VCaP (cell line): ENCODE measurements at regions not wholly inside any gene's neighbourhood (a gene's known extent, or its start where the extent isn't known, plus 50 kb on each side); places are given as distances from the start of the nearest gene placed in this dataset.

ENCODE experiments used
- H3K27ac ChIP-seq: fragments of 450-650 bp; 2 replicates; pipeline ENCODE4 v1.5.1; 2017
- TF ChIP-seq, protein P1 (sequence below): fragments of 450-650 bp; conservative IDR thresholded peaks from 2 replicates; pipeline ENCODE4 v1.5.1; 2017; ENCODE audit warnings: mild to moderate bottlenecking, moderate library complexity

DNA sequence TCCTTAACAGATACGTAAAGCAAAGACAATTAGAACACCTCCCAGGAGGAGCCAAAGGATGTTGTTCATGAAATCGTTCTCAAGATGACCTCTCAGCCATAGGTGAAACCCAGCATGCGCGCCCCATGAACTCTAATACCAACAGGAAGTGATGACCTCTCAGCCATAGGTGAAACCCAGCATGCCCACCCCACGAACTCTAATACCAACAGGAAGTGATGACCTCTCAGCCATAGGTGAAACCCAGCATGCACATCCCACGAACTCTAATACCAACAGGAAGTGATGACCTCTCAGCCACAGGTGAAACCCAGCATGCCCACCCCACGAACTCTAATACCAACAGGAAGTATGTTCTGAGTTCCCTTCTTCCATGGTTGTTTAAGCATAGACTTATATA, 205.2 kb upstream of the ADARB2 start:
- TF ChIP-seq, protein P1, sequence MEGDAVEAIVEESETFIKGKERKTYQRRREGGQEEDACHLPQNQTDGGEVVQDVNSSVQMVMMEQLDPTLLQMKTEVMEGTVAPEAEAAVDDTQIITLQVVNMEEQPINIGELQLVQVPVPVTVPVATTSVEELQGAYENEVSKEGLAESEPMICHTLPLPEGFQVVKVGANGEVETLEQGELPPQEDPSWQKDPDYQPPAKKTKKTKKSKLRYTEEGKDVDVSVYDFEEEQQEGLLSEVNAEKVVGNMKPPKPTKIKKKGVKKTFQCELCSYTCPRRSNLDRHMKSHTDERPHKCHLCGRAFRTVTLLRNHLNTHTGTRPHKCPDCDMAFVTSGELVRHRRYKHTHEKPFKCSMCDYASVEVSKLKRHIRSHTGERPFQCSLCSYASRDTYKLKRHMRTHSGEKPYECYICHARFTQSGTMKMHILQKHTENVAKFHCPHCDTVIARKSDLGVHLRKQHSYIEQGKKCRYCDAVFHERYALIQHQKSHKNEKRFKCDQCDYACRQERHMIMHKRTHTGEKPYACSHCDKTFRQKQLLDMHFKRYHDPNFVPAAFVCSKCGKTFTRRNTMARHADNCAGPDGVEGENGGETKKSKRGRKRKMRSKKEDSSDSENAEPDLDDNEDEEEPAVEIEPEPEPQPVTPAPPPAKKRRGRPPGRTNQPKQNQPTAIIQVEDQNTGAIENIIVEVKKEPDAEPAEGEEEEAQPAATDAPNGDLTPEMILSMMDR: no peak
- H3K27ac ChIP-seq: no peak overlapping the region

GRCh38 chr10:1939016-1939415, 201.7 kb upstream of the ADARB2 start:
- H3K27ac ChIP-seq: no peak overlapping the region

DNA sequence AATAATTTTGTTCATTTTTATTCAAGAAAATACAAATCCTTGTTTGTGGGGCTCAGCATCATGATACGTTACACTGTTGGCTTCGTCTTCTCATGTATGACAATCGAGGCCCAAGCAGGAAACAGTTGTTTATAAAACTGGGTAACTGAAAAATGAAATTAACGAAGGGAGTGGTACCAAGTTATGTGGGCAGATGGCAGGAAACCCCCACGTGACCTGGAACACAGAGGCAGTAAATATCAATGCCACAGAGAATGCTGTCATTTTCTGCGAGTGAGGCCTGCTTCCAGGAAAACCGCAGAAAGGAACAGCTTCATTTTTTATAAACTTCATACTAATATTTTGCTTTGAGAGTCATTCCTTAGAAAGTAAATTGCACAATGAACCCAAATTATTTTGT, 201.0 kb upstream of the ADARB2 start:
- TF ChIP-seq, protein P1: no peak
- H3K27ac ChIP-seq: no peak overlapping the region

More at GRCh38 chr10:1939016-1939415, 201.7 kb upstream of the ADARB2 start:
- TF ChIP-seq, protein P1: no peak

DNA sequence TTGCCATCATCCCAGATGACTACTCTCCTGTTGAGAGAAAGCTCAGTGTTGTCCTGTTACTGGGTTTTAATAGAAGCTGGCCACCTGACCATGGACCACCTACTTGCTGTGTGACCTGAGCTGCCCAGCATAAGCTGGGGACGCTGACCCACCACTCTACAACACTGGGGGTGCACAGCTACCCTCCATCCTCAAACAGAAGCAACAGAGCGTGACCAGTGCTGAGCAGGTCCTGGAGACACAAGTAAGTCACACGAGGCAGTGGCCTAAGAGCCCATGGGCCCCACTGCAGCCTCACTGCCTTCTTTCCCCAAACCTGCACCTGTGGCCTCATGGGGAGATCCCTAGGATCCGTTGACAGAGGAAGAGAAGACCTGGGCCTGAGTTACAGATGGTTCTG, 198.6 kb upstream of the ADARB2 start:
- H3K27ac ChIP-seq: no peak overlapping the region
- TF ChIP-seq, protein P1: no peak

DNA sequence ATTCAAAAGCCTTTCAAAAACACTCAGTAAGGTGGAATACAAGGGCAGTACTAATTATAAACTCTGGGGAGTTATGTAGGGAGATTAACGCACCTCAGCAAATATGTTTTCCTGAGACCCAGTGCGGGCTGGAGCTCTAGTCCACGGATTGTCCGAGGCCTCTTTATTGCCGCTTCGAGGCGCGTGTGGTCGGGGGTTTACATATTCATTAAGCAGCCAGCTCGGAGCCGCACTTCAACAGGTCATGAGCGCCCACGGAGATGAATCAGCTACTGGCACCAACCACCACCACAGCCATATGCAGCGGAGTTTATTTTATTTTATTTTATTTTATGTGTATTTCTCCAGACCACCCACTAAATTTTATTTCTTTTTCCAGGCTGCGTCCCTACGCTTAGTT, 195.9 kb upstream of the ADARB2 start:
- no peak overlapping the region for H3K27ac ChIP-seq
- TF ChIP-seq, protein P1: no peak

DNA sequence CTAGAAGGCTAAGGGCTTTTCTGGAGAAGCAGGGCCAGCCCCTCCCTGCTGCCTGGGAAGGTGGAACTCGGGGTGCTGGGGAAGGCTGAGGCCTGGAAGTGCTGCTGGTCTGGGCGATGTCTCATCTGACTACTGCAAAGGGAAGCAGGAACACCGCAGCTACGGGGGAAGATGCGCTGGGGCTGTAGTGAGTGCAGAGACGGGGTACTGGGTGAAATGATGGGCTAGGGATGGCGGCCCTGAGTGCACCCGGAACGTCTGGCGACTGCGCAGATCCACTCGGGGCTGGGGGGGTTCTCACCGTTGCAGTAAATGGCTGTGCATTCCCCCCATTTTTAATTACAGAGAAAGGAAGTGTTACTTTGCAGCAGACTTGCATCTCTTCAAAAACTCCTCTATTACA, 195.4 kb upstream of the ADARB2 start:
- H3K27ac ChIP-seq: no peak overlapping the region
- TF ChIP-seq, protein P1: no peak

GRCh38 chr10:1928606-1929005, 191.3 kb upstream of the ADARB2 start:
- TF ChIP-seq, protein P1: no peak
- H3K27ac ChIP-seq: no peak overlapping the region

DNA sequence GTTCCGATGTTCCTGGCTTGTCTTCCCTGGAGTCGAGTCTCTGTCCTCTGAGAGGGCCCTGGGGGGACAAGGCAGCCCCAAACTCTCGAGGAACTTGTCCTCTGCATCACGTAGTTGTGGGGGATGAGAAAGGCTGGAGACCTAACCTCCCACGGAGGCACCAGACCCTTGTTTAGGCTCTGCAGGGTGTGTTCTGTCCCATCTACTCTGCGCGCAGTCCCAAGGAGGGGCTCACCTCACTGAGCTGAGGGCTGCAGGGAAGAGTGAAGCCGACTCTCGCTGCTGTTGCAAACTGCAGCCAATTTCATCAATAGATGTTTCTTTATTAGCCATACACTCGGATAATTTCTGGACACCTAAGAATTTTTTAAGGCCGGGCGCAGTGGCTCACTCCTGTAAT, 186.7 kb upstream of the ADARB2 start:
- TF ChIP-seq, protein P1: no peak
- no peak overlapping the region for H3K27ac ChIP-seq
